SK-N-MC (cell line): ENCODE measurements at regions not wholly inside any gene's neighbourhood (a gene's known extent, or its start where the extent isn't known, plus 50 kb on each side); places are given as distances from the start of the nearest gene placed in this dataset.

Experiments
- EZH2 ChIP-seq: fragments of 200-600 bp; sonication (generic); IDR thresholded peaks from one replicate; pipeline ENCODE4 v1.6.1; 2017; ENCODE audit warnings: antibody characterized with exemption
- FOXP2 ChIP-seq: optimal IDR thresholded peaks from 2 replicates; pipeline ENCODE3; 2011; ENCODE audit warnings: mild to moderate bottlenecking, moderate library complexity; ENCODE audit not compliant: insufficient read depth; ENCODE audit errors: extremely low read length, control extremely low read depth
- POLR2AphosphoS5 ChIP-seq: IDR thresholded peaks from 2 replicates; pipeline ENCODE4 v1.6.1; 2012; ENCODE audit warnings: mild to moderate bottlenecking, low read depth, low read length, borderline replicate concordance

- TF ChIP-seq EZH2 (no peak), FOXP2 (no peak), POLR2AphosphoS5 (no peak)
These were observed 461.0 kb downstream of the IPMK start for GRCh38 chr10:57806675-57807074.
